Peyer's patch (tissue), 4 donors: ENCODE measurements at regions not wholly inside any gene's neighbourhood (a gene's known extent, or its start where the extent isn't known, plus 50 kb on each side); places are given as distances from the start of the nearest gene placed in this dataset.

Experiments
- DNase-seq, 3 donors: peaks; one replicate each; pipeline ENCODE4 v3.0.0-alpha.2; 2017 to 2019
- H3K27ac ChIP-seq, 4 donors: fragments of 200-600 bp; sonication (generic); one replicate each; pipeline ENCODE4 v1.5.1; 2016 to 2019
- H3K27me3 ChIP-seq, 2 donors: fragments of 200-600 bp; sonication (generic); one replicate each; pipeline ENCODE4 v1.5.1; 2019
- H3K36me3 ChIP-seq, 3 donors: fragments of 200-600 bp; sonication (generic); one replicate each; pipeline ENCODE4 v1.5.1; 2016 to 2019
- H3K4me1 ChIP-seq, 4 donors: fragments of 200-600 bp; sonication (generic); one replicate each; pipeline ENCODE4 v1.5.1; 2016 to 2019
- H3K4me3 ChIP-seq, 4 donors: fragments of 200-600 bp; sonication (generic); 1 replicate in 3 of 4; 2 replicates in 1 of 4; pipeline ENCODE4 v1.5.1; 2016 to 2019; ENCODE audit warnings: mild to moderate bottlenecking in 1 of 4
- H3K9me3 ChIP-seq, 4 donors: fragments of 200-600 bp; sonication (generic); one replicate each; pipeline ENCODE4 v1.5.1; 2016 to 2019; ENCODE audit warnings: mild to moderate bottlenecking in 1 of 4
- POLR2A ChIP-seq, 2 donors: fragments of 450-650 bp; IDR thresholded peaks; one replicate each; pipeline ENCODE4 v1.5.1; 2017; ENCODE audit warnings: antibody characterized with exemption in 2 of 2, mild to moderate bottlenecking in 2 of 2, moderate library complexity in 2 of 2
- TF ChIP-seq, protein P1 (sequence below), 6 experiments: fragments of 450-650 bp in 4 of 6; fragments of 200-600 bp in 2 of 6; sonication (generic) in 1 of 6; IDR thresholded peaks; one replicate each; pipeline ENCODE4 v1.5.1; 2017 to 2019; ENCODE audit warnings: antibody characterized with exemption in 6 of 6, mild to moderate bottlenecking in 3 of 6, moderate library complexity in 1 of 6

- Histone ChIP-seq H3K9me3 (no peaks in the 10 kb centered on the region), H3K4me3 (no peak overlapping the region), H3K27ac (no peak overlapping the region), H3K27me3 (no peaks in the 10 kb centered on the region), H3K36me3 (no peaks in the 10 kb centered on the region), H3K4me1 (peaks cover 0 to 34% (median 7%) of the 10 kb centered on the region in 4 donors)
- TF ChIP-seq, protein P1, sequence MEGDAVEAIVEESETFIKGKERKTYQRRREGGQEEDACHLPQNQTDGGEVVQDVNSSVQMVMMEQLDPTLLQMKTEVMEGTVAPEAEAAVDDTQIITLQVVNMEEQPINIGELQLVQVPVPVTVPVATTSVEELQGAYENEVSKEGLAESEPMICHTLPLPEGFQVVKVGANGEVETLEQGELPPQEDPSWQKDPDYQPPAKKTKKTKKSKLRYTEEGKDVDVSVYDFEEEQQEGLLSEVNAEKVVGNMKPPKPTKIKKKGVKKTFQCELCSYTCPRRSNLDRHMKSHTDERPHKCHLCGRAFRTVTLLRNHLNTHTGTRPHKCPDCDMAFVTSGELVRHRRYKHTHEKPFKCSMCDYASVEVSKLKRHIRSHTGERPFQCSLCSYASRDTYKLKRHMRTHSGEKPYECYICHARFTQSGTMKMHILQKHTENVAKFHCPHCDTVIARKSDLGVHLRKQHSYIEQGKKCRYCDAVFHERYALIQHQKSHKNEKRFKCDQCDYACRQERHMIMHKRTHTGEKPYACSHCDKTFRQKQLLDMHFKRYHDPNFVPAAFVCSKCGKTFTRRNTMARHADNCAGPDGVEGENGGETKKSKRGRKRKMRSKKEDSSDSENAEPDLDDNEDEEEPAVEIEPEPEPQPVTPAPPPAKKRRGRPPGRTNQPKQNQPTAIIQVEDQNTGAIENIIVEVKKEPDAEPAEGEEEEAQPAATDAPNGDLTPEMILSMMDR (IDR thresholded peaks at IDR 0.05) = no peak
- no peak for TF ChIP-seq POLR2A (IDR thresholded peaks at IDR 0.05)
- no peak for DNase-seq
Observed at GRCh38 chr1:58879464-58879863, 95.6 kb upstream of the JUN start.

- TF ChIP-seq POLR2A (IDR thresholded peaks at IDR 0.05) = no peak
- TF ChIP-seq, protein P1 (IDR thresholded peaks at IDR 0.05) = no peak
- Histone ChIP-seq H3K9me3 (no peaks in the 10 kb centered on the region), H3K27me3 (no peaks in the 10 kb centered on the region), H3K36me3 (no peaks in the 10 kb centered on the region), H3K4me1 (peaks cover 0 to 34% (median 12%) of the 10 kb centered on the region in 4 donors), H3K27ac (peak overlapping the region in 2 of 4 donors; percentile 46 to 62), H3K4me3 (no peak overlapping the region)
- no peak for DNase-seq
Observed at GRCh38 chr1:58880592-58880991, 96.7 kb upstream of the JUN start.

DNA sequence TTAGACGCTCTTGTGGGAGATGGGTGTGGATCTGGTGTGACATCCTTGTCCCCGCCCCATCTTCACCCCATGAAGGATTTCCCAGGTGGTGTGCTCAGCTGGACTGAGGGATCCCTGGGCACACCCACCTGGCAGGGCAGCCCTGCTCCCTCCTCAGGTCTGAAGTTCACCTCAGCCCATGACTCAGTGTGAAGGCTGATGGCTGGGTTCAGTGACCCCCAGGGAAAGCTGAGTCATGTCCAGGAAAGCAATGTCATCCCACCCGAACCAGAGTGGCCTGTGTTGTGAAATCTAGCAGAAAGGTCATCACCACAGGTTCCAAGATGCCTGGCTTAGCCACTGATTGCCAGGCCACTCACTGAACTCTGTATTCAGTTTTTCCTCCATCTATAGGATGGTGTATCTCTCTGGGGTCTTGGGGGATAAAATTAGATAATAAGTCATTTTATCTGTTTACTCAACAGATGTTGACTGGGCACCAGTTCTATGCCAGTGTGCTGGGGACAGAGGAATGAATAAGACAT lies 97.7 kb upstream of the JUN start:
- H3K27me3 ChIP-seq = no peaks in the 10 kb centered on the region
- TF ChIP-seq POLR2A (IDR thresholded peaks at IDR 0.05) = peak in 1 of 2 donors; percentile 38
- TF ChIP-seq, protein P1 (IDR thresholded peaks at IDR 0.05) = no peak
- no peak overlapping the region for H3K4me3 ChIP-seq
- peak in 2 of 3 donors; percentile 91 to 92 for DNase-seq
- no peaks in the 10 kb centered on the region for H3K9me3 ChIP-seq
- no peaks in the 10 kb centered on the region for H3K36me3 ChIP-seq
- H3K4me1 ChIP-seq = peaks cover 0 to 43% (median 15%) of the 10 kb centered on the region in 4 donors
- H3K27ac ChIP-seq = peak overlapping the region in 3 of 4 donors; percentile 32 to 79 (median 46)

GRCh38 chr1:58882322-58882948 lies 98.6 kb upstream of the JUN start:
- Histone ChIP-seq H3K27ac (peak overlapping the region in 3 of 4 donors; percentile 67 to 79 (median 70)), H3K9me3 (no peaks in the 10 kb centered on the region), H3K36me3 (no peaks in the 10 kb centered on the region), H3K27me3 (no peaks in the 10 kb centered on the region), H3K4me3 (no peak overlapping the region), H3K4me1 (peaks cover 0 to 43% (median 15%) of the 10 kb centered on the region in 4 donors)
- DNase-seq = no peak
- TF ChIP-seq, protein P1 (IDR thresholded peaks at IDR 0.05) = no peak
- TF ChIP-seq POLR2A (IDR thresholded peaks at IDR 0.05) = no peak

GRCh38 chr1:58883037-58883887 lies 99.4 kb upstream of the JUN start:
- DNase-seq = peak in 2 of 3 donors; percentile 67 to 89
- H3K4me3 ChIP-seq = no peak overlapping the region
- peak overlapping the region in 3 of 4 donors; percentile 67 to 79 (median 70) for H3K27ac ChIP-seq
- no peaks in the 10 kb centered on the region for H3K9me3 ChIP-seq
- peaks cover 0 to 43% (median 15%) of the 10 kb centered on the region in 4 donors for H3K4me1 ChIP-seq
- H3K27me3 ChIP-seq = no peaks in the 10 kb centered on the region
- no peaks in the 10 kb centered on the region for H3K36me3 ChIP-seq
- TF ChIP-seq POLR2A (IDR thresholded peaks at IDR 0.05) = peak in 1 of 2 donors; percentile 40
- TF ChIP-seq, protein P1 (IDR thresholded peaks at IDR 0.05) = peak in 1 of 6 experiments; percentile 2
